Panc1 (cell line): ENCODE measurements at regions not wholly inside any gene's neighbourhood (a gene's known extent, or its start where the extent isn't known, plus 50 kb on each side); places are given as distances from the start of the nearest gene placed in this dataset.

Experiments used
- ATAC-seq: fragments of 200-7000 bp; cut with Tn5 transposase; 2 replicates; pipeline ENCODE4 v1.9.1; 2020; ENCODE audit warnings: mild to moderate bottlenecking, moderate library complexity
- BruUV-seq: library from RNA; stranded (reverse); fragments of 400-500 nt; replicated peaks from 2 replicates; lab custom pipeline; 2021; lab: Mats Ljungman, UMichigan
- CTCF ChIA-PET: fragments of 300-600 bp; sonication (Branson Sonifier 250); formaldehyde crosslinking; loops from one replicate; lab custom pipeline; 2022; ENCODE audit warnings: antibody characterized with exemption; lab: Charles Lee
- POLR2A ChIA-PET: fragments of 300-600 bp; sonication (Branson Sonifier 250); formaldehyde crosslinking; loops from one replicate; lab custom pipeline; 2022; ENCODE audit warnings: antibody characterized with exemption; lab: Charles Lee
- DNase-seq: peaks from one replicate; pipeline ENCODE4 v3.0.0-alpha.2; 2010; ENCODE audit warnings: low read depth, low spot score
- H3K27ac ChIP-seq: 2 replicates; pipeline ENCODE4 v1.5.1; 2011; ENCODE audit warnings: mild to moderate bottlenecking, low read length, inconsistent platforms
- H3K27me3 ChIP-seq: fragments of 200-500 bp; sonication (Bioruptor generic); 2 replicates; pipeline ENCODE4 v1.6.0; 2014; ENCODE audit warnings: low read length, inconsistent platforms; ENCODE audit not compliant: control insufficient read depth, insufficient read depth
- H3K36me3 ChIP-seq: fragments of 200-500 bp; sonication (Bioruptor generic); 2 replicates; pipeline ENCODE4 v1.5.1; 2014; ENCODE audit warnings: inconsistent platforms, mild to moderate bottlenecking, low read length, moderate library complexity; ENCODE audit not compliant: control insufficient read depth, insufficient read depth
- H3K4me1 ChIP-seq: 2 replicates; pipeline ENCODE4 v1.5.1; 2011; ENCODE audit warnings: inconsistent platforms, mild to moderate bottlenecking, low read length, moderate library complexity; ENCODE audit not compliant: control insufficient read depth, insufficient read depth
- H3K4me3 ChIP-seq, 2 experiments: 2 replicates each; pipeline ENCODE4 v1.5.1; 2011 to 2012; ENCODE audit warnings: low read depth in 2 of 2, low read length in 2 of 2, mild to moderate bottlenecking in 2 of 2, inconsistent platforms in 1 of 2, moderate library complexity in 1 of 2
- H3K9me3 ChIP-seq: fragments of 200-500 bp; sonication (Bioruptor generic); 2 replicates; pipeline ENCODE4 v1.5.1; 2014; ENCODE audit warnings: low read depth, mild to moderate bottlenecking, inconsistent platforms, low read length, moderate library complexity; ENCODE audit not compliant: control insufficient read depth, insufficient read depth
- POLR2AphosphoS5 ChIP-seq: IDR thresholded peaks from 2 replicates; pipeline ENCODE4 v1.6.1; 2012; ENCODE audit warnings: mild to moderate bottlenecking, low read depth, low read length, moderate library complexity
- SIN3A ChIP-seq: IDR thresholded peaks from 2 replicates; pipeline ENCODE4 v1.6.1; 2012; ENCODE audit warnings: low read depth, mild to moderate bottlenecking, low read length, moderate library complexity, borderline replicate concordance; ENCODE audit not compliant: insufficient read depth
- TCF7L2 ChIP-seq: IDR thresholded peaks from 2 replicates; pipeline ENCODE4 v1.6.1; 2011; ENCODE audit warnings: mild to moderate bottlenecking, low read depth, low read length, inconsistent platforms
- in situ Hi-C: cut with HindIII; loops from 2 replicates; pipeline ENCODE4 v1.10.0; 2016; ENCODE audit warnings: low sequenced_read_pairs, low pct_unique_long_range_greater_than_20kb
- intact Hi-C: fragments of 100-400 bp; cut with micrococcal nuclease; formaldehyde crosslinking; loops from one replicate; pipeline ENCODE4 v1.10.0; 2022; ENCODE audit not compliant: unreplicated experiment
- TF ChIP-seq, protein P1 (sequence below): fragments of 450-650 bp; IDR thresholded peaks from 2 replicates; pipeline ENCODE4 v1.5.1; 2017; ENCODE audit warnings: mild to moderate bottlenecking
- TF ChIP-seq, protein P2 (sequence below), 2 experiments: IDR thresholded peaks; 2 replicates each; pipeline ENCODE4 v1.6.1; 2011 to 2012; ENCODE audit warnings: low read depth in 2 of 2, control low read depth in 1 of 2, low read length in 1 of 2, mild to moderate bottlenecking in 1 of 2, moderate library complexity in 1 of 2; ENCODE audit not compliant: insufficient read depth in 1 of 2

DNA sequence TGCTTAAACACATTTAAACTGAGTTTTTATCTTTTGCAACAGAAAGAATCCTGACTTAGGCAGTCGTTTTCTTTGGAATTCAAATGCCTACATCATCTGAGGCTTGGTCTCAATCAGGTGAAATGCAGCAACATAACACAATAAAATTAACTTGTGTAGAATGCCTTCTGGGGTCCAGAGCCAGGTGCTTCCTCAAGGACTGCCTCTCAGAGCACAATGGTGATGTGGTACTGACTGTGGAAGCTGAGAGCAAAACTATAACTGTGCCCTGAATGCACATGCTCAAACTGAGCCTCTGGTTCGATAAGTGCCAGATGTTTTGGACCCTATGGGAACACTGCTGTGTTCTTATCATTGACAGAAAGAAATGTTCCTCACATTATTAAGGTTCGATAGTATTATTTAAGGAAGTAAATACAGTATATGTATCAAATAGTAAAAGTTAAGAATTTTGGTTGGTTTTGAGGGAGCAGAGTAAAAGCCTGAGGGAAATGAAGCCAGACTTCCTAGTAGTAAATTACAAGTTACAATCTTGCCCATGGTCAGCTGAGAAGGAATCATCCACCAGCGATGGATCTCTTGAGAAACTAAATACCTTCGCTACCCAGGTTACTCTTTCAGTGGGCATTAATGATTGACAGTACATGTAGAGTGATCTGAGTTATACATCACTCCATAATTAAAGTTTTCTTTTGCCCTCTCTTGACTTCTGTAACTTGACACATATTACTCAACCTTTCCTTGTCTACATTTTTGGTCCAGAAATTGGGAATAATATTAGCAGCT lies 122.9 kb upstream of the ATP2B1 start:
- H3K27ac ChIP-seq, result no peak overlapping the region
- H3K36me3 ChIP-seq, result no peaks in the 10 kb centered on the region
- DNase-seq (no peak), ATAC-seq (no peak)
- no peak overlapping the region for H3K4me3 ChIP-seq
- in situ Hi-C loops, result no loop called here
- no peak for TF ChIP-seq POLR2AphosphoS5
- TF ChIP-seq, protein P1, sequence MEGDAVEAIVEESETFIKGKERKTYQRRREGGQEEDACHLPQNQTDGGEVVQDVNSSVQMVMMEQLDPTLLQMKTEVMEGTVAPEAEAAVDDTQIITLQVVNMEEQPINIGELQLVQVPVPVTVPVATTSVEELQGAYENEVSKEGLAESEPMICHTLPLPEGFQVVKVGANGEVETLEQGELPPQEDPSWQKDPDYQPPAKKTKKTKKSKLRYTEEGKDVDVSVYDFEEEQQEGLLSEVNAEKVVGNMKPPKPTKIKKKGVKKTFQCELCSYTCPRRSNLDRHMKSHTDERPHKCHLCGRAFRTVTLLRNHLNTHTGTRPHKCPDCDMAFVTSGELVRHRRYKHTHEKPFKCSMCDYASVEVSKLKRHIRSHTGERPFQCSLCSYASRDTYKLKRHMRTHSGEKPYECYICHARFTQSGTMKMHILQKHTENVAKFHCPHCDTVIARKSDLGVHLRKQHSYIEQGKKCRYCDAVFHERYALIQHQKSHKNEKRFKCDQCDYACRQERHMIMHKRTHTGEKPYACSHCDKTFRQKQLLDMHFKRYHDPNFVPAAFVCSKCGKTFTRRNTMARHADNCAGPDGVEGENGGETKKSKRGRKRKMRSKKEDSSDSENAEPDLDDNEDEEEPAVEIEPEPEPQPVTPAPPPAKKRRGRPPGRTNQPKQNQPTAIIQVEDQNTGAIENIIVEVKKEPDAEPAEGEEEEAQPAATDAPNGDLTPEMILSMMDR, result no peak
- no peak for TF ChIP-seq SIN3A
- no peak for TF ChIP-seq TCF7L2
- TF ChIP-seq, protein P2, sequence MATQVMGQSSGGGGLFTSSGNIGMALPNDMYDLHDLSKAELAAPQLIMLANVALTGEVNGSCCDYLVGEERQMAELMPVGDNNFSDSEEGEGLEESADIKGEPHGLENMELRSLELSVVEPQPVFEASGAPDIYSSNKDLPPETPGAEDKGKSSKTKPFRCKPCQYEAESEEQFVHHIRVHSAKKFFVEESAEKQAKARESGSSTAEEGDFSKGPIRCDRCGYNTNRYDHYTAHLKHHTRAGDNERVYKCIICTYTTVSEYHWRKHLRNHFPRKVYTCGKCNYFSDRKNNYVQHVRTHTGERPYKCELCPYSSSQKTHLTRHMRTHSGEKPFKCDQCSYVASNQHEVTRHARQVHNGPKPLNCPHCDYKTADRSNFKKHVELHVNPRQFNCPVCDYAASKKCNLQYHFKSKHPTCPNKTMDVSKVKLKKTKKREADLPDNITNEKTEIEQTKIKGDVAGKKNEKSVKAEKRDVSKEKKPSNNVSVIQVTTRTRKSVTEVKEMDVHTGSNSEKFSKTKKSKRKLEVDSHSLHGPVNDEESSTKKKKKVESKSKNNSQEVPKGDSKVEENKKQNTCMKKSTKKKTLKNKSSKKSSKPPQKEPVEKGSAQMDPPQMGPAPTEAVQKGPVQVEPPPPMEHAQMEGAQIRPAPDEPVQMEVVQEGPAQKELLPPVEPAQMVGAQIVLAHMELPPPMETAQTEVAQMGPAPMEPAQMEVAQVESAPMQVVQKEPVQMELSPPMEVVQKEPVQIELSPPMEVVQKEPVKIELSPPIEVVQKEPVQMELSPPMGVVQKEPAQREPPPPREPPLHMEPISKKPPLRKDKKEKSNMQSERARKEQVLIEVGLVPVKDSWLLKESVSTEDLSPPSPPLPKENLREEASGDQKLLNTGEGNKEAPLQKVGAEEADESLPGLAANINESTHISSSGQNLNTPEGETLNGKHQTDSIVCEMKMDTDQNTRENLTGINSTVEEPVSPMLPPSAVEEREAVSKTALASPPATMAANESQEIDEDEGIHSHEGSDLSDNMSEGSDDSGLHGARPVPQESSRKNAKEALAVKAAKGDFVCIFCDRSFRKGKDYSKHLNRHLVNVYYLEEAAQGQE (IDR thresholded peaks at IDR 0.05; ENCODE audit: insufficient read depth in 1 of 2, low read depth in 2 of 2, low read length in 1 of 2), result no peak
- intact Hi-C loops, result no loop called here
- H3K9me3 ChIP-seq, result no peaks in the 10 kb centered on the region
- POLR2A ChIA-PET, result no interaction called here
- peaks cover 4% of the 10 kb centered on the region; the same call in 1 of the 2 replicates for H3K4me1 ChIP-seq
- no peaks in the 10 kb centered on the region for H3K27me3 ChIP-seq
- CTCF ChIA-PET, result no interaction called here
- no TSS peak for BruUV-seq

DNA sequence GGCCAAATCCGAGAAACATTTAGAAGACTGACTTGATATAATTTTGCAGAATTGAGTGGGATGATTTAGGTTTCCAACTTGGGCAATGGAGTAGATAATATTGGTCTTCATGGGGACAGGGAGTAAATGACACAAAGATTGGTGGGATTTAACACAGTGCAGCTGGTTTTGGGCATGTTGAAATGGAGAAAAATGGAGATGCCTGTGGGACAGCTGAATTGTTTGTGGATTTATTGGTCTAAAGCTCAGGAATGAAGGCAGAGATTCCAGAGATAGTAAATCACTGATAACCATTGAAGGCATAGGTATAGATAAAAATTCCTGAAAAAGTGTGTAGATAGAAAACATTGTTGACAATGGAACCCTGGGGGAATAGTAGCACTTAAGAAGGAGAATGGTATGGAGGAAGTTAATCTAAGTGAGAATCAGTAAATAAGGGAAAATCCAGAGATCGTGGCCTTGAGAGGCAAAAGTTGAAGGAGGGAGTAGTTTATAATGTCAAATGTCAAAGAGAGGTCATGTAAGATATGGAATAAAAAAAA lies 120.9 kb upstream of the ATP2B1 start:
- ATAC-seq, result no peak
- Histone ChIP-seq H3K4me3 (no peak overlapping the region), H3K9me3 (no peaks in the 10 kb centered on the region), H3K36me3 (no peaks in the 10 kb centered on the region), H3K27ac (no peak overlapping the region), H3K27me3 (no peaks in the 10 kb centered on the region), H3K4me1 (peaks cover 14% of the 10 kb centered on the region)
- intact Hi-C loops (no loop called here), in situ Hi-C loops (no loop called here)
- TF ChIP-seq TCF7L2, result no peak
- TF ChIP-seq POLR2AphosphoS5, result no peak
- TF ChIP-seq SIN3A, result no peak
- ChIA-PET POLR2A (no interaction called here), CTCF (no interaction called here)
- DNase-seq, result no peak
- BruUV-seq, result no TSS peak

DNA sequence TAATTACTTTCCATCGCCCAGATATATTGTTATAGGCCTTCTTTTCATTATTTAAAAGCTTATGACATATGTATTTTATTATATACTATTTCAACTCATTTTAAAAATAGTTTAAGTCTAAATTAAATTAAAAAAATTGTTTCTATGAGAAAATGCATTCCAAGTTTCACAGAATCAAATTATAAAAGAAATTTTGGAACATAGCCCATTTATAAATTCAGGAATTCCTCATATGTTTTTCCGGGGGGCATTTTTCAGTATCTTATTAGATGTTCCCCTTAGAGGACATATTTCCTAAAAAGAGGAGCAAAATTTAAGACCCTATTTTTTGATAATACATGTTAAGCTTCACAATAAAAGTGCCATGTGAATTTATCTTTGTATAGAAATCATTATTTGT lies 119.9 kb upstream of the ATP2B1 start:
- no peaks in the 10 kb centered on the region for H3K9me3 ChIP-seq
- ATAC-seq (no peak), DNase-seq (no peak)
- no peaks in the 10 kb centered on the region for H3K27me3 ChIP-seq
- in situ Hi-C loops, result no loop called here
- no TSS peak for BruUV-seq
- H3K36me3 ChIP-seq, result no peaks in the 10 kb centered on the region
- TF ChIP-seq, protein P2 (IDR thresholded peaks at IDR 0.05; ENCODE audit: insufficient read depth in 1 of 2, low read depth in 2 of 2, low read length in 1 of 2), result no peak
- TF ChIP-seq SIN3A, result no peak
- no peak for TF ChIP-seq TCF7L2
- TF ChIP-seq, protein P1, result no peak
- POLR2A ChIA-PET, result no interaction called here
- intact Hi-C loops, result no loop called here
- no peak overlapping the region for H3K27ac ChIP-seq
- H3K4me3 ChIP-seq, result no peak overlapping the region
- CTCF ChIA-PET, result interaction anchor here (0.6 kb wide), 1 partner anchor 11 kb away, joined by 4 read pairs; no protein-coding TSS in a partner anchor
- H3K4me1 ChIP-seq, result peaks cover 14% of the 10 kb centered on the region
